Gastrocnemius medialis (tissue), 4 donors: ENCODE measurements at regions not wholly inside any gene's neighbourhood (a gene's known extent, or its start where the extent isn't known, plus 50 kb on each side); places are given as distances from the start of the nearest gene placed in this dataset.

Experiments used
- POLR2A ChIP-seq, 2 donors: fragments of 450-650 bp; IDR thresholded peaks; one replicate each; pipeline ENCODE4 v1.6.1; 2017; ENCODE audit warnings: antibody characterized with exemption in 2 of 2, mild to moderate bottlenecking in 2 of 2, moderate library complexity in 2 of 2
- TF ChIP-seq, protein P1 (sequence below), 5 experiments: fragments of 450-650 bp in 3 of 5; fragments of 200-600 bp in 2 of 5; sonication (generic) in 2 of 5; IDR thresholded peaks in 4 of 5; conservative IDR thresholded peaks in 1 of 5; 1 replicate in 4 of 5; 2 replicates in 1 of 5; pipeline ENCODE4 v1.5.1; 2016 to 2019; ENCODE audit warnings: antibody characterized with exemption in 5 of 5, mild to moderate bottlenecking in 3 of 5, moderate library complexity in 3 of 5

- TF ChIP-seq, protein P1, sequence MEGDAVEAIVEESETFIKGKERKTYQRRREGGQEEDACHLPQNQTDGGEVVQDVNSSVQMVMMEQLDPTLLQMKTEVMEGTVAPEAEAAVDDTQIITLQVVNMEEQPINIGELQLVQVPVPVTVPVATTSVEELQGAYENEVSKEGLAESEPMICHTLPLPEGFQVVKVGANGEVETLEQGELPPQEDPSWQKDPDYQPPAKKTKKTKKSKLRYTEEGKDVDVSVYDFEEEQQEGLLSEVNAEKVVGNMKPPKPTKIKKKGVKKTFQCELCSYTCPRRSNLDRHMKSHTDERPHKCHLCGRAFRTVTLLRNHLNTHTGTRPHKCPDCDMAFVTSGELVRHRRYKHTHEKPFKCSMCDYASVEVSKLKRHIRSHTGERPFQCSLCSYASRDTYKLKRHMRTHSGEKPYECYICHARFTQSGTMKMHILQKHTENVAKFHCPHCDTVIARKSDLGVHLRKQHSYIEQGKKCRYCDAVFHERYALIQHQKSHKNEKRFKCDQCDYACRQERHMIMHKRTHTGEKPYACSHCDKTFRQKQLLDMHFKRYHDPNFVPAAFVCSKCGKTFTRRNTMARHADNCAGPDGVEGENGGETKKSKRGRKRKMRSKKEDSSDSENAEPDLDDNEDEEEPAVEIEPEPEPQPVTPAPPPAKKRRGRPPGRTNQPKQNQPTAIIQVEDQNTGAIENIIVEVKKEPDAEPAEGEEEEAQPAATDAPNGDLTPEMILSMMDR (IDR thresholded peaks at IDR 0.05 in 4 of 5, conservative IDR thresholded peaks at IDR 0.05 in 1 of 5) = no peak
- no peak for TF ChIP-seq POLR2A (IDR thresholded peaks at IDR 0.05)
These were observed 66.3 kb upstream of the TMEM170B start for GRCh38 chr6:11471261-11471660.
